ENCODE measurements at regions not wholly inside any gene's neighbourhood (a gene's known extent, or its start where the extent isn't known, plus 50 kb on each side); places are given as distances from the start of the nearest gene placed in this dataset.
A peak's percentile ranks its signal among the peaks of the same experiment; 100 is the strongest.

GRCh38 chr14:101361451-101362433, 199.6 kb upstream of the DIO3 start:
- no peak overlapping the region for H3K4me3 ChIP-seq (ENCODE audit: low read depth, poor library complexity, severe bottlenecking)
- intact Hi-C loops (cut with DNase I; ENCODE audit: low total_unique reads) = no loop called here
- WGBS, 2 donors = 88 to 89% methylated on average over 20 of the region's 20 CpGs
- TF ChIP-seq CTCF (IDR thresholded peaks at IDR 0.05) = no peak
- no peak for TF ChIP-seq POLR2A (IDR thresholded peaks at IDR 0.05)
- DNase-seq (ENCODE audit: low spot score in 2 of 2) = no peak

GRCh38 chr14:101362529-101363260, 198.6 kb upstream of the DIO3 start:
- intact Hi-C loops (cut with DNase I; ENCODE audit: low total_unique reads) = no loop called here
- WGBS, 2 donors = 86 to 89% methylated on average over 17 of the region's 17 CpGs
- no peak overlapping the region for H3K4me3 ChIP-seq (ENCODE audit: low read depth, poor library complexity, severe bottlenecking)
- TF ChIP-seq POLR2A (IDR thresholded peaks at IDR 0.05) = no peak
- no peak for TF ChIP-seq CTCF (IDR thresholded peaks at IDR 0.05)
- no peak for DNase-seq (ENCODE audit: low spot score in 2 of 2)

GRCh38 chr14:101363261-101363555, 198.1 kb upstream of the DIO3 start:
- H3K4me3 ChIP-seq (ENCODE audit: low read depth, poor library complexity, severe bottlenecking) = no peak overlapping the region
- DNase-seq (ENCODE audit: low spot score in 2 of 2) = no peak
- intact Hi-C loops (cut with DNase I; ENCODE audit: low total_unique reads) = no loop called here
- no peak for TF ChIP-seq POLR2A (IDR thresholded peaks at IDR 0.05)
- TF ChIP-seq CTCF (IDR thresholded peaks at IDR 0.05) = no peak
- WGBS, 2 donors = 90 to 91% methylated on average over 2 of the region's 2 CpGs

GRCh38 chr14:101363880-101364391, 197.4 kb upstream of the DIO3 start:
- WGBS, 2 donors = 81 to 84% methylated on average over 16 of the region's 16 CpGs
- intact Hi-C loops (cut with DNase I; ENCODE audit: low total_unique reads) = no loop called here
- TF ChIP-seq CTCF (IDR thresholded peaks at IDR 0.05) = no peak
- TF ChIP-seq POLR2A (IDR thresholded peaks at IDR 0.05) = no peak
- H3K4me3 ChIP-seq (ENCODE audit: low read depth, poor library complexity, severe bottlenecking) = no peak overlapping the region
- no peak for DNase-seq (ENCODE audit: low spot score in 2 of 2)

GRCh38 chr14:101364503-101365328, 196.6 kb upstream of the DIO3 start:
- intact Hi-C loops (cut with DNase I; ENCODE audit: low total_unique reads) = no loop called here
- H3K4me3 ChIP-seq (ENCODE audit: low read depth, poor library complexity, severe bottlenecking) = no peak overlapping the region
- no peak for TF ChIP-seq CTCF (IDR thresholded peaks at IDR 0.05)
- no peak for TF ChIP-seq POLR2A (IDR thresholded peaks at IDR 0.05)
- 42 to 44% methylated on average over 40 to 42 of the region's 42 CpGs for WGBS, 2 donors
- peak; percentile 80 to 92 for DNase-seq (ENCODE audit: low spot score in 2 of 2)
